HG03354 (cell line): ENCODE measurements at regions not wholly inside any gene's neighbourhood (a gene's known extent, or its start where the extent isn't known, plus 50 kb on each side); places are given as distances from the start of the nearest gene placed in this dataset.
"Not testable (repeated sequence)": the region's sequence is repeated elsewhere in the genome, so short reads cannot be mapped to it uniquely, and the experiment has no call there.

Experiments
- ATAC-seq: cut with Tn5 transposase; IDR thresholded peaks from one replicate; pipeline ENCODE4 v1.9.1; 2021; ENCODE audit warnings: mild to moderate bottlenecking; ENCODE audit not compliant: unreplicated experiment, poor library complexity, severe bottlenecking

GRCh38 chr14:43784432-43784831 lies 722.7 kb downstream of the FSCB start:
- ATAC-seq, result not testable (repeated sequence)

- no peak for ATAC-seq
These were observed 728.0 kb downstream of the FSCB start for GRCh38 chr14:43778937-43779639.

- ATAC-seq, result no peak
These were observed 728.5 kb downstream of the FSCB start for GRCh38 chr14:43778570-43778936.

GRCh38 chr14:43765474-43765873 lies 741.6 kb downstream of the FSCB start:
- no peak for ATAC-seq

DNA sequence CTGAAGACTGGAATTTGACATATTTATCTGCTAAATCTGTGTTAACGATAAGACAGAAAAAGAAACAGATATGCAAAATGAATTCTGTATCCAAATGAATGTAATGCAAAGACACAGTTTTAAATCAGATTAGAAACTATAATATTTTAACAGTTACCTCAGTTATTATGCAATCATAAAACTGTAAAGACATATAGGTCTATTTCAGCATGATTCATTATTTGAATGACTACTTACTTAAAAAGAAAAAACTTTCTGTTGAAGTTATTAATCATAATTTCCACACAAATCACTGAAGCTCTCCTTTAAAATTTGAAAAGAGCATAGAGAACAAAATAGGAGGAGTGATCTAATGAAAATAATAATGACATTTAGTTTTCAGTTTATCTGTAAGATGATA lies 742.6 kb downstream of the FSCB start:
- ATAC-seq, result no peak

DNA sequence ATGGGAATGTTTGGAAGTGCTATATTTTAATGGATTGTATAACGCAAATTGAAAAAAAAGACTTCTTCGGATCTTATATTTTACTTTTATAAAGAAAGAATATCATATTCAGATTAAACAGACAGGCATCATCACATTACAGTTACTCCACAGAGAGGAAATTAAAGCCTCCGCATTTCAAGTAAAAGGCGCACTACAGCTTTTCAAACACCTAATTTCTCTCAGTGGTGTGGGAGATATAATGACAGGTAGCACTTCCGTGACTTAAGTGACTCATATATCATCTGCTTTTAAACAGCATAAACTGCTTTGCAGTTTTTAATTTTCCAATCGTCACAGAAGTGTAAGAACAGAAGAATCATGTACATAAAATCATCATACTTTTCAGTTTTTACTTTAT lies 751.4 kb downstream of the FSCB start:
- no peak for ATAC-seq

- no peak for ATAC-seq
These were observed 752.2 kb downstream of the FSCB start for GRCh38 chr14:43754838-43755237.

GRCh38 chr14:43745746-43746145 lies 761.3 kb downstream of the FSCB start:
- no peak for ATAC-seq

DNA sequence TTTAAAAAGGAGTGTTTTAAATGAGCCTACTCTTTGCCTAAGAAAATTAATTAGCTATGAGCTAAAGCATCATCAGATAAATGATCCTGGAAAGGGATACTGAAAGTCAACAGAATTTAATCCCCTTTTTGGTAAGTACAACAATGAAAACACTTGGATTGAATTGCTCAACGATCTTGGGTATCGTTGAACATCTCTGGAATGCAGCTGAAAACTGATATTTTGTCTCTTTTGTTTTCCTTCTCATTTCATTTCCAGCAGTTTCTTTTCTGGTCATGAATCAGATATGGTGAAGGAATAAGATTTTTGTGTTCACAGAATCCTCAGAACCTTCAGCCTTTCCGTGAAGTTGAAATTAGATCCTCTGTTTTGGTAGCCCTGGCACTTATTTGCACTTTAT lies 771.2 kb downstream of the FSCB start:
- ATAC-seq, result no peak

- ATAC-seq, result no peak
These were observed 777.9 kb downstream of the FSCB start for GRCh38 chr14:43729143-43729542.

GRCh38 chr14:43706900-43707299 lies 800.2 kb downstream of the FSCB start:
- ATAC-seq, result no peak

- not testable (repeated sequence) for ATAC-seq
These were observed 808.4 kb downstream of the FSCB start for GRCh38 chr14:43698561-43699284.

DNA sequence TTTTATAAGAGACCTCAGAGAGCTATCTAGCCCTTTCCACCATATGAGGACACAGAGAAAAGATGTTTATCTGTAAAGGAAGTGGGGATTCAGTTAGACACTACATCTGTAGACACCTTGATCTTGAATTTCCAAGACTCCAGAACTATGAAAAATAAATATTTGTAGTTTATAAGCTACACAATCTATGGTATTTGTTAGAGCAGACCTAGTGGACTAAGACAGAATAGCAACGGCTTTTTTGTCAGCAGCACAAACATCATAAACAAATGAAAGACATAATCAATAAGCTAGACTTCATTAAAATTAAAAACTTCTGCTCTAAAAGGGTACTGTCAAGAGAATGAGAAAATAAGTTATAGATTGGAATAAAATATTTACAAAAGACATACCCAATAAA lies 810.1 kb downstream of the FSCB start:
- ATAC-seq, result no peak

DNA sequence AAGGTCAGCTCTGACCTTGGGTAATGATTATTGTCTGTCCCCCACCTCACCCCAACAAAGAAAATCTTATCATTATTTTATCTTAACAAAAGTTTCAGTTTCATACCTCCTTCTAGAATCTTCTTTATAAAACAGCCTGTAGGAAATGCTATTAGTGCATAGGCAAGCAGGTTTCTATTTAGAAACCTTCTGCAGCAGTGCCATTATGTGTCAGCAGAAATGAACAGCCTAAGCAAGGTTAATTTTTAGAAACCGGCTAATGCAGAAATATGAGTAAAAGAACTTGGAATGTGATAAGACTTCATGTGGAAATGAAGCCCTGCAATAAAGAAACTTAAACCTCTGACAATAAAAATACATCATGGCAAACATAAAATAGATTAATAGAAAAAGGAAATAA lies 814.4 kb downstream of the FSCB start:
- no peak for ATAC-seq

- ATAC-seq, result no peak
These were observed 819.2 kb downstream of the FSCB start for GRCh38 chr14:43687921-43688320.

GRCh38 chr14:43677581-43677980 lies 829.5 kb downstream of the FSCB start:
- no peak for ATAC-seq

GRCh38 chr14:43674273-43674672 lies 832.8 kb downstream of the FSCB start:
- no peak for ATAC-seq

DNA sequence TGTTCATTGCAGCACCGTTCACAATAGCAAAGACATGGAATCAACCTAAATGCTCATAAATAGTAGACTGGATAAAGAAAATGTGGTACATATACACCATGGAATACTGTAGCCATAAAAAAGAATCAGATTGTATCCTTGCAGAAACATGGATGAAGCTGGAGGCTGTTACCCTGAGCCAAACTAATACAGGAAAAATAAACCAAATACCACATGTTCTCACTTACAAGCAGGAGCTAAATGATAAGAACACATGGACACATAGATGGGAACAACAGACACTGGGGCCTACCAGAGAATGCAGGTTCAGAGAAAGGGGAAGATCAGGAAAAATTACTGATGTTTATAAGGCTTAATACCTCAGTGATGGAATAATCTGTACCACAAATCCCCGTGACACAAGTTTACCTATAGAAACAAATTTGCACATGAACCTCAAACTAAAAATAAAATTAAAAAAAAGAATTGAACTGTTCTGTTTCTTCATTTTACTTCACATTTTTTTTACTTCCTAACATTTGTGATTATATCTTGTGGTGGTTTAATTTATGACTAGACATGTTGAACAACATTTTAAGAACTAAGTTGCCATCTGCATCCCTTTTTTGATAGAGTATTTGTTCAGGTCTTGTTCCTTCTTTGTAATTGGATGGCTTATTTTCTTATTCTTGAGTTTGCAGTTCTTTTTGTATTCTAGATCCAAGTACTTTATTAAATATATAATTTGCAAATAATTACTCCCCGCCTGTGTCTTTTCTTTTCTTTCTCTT lies 835.2 kb downstream of the FSCB start:
- ATAC-seq, result no peak

- ATAC-seq, result no peak
These were observed 837.7 kb downstream of the FSCB start for GRCh38 chr14:43669355-43669754.

- ATAC-seq, result no peak
These were observed 841.4 kb downstream of the FSCB start for GRCh38 chr14:43665570-43666267.
